GM21423 (cell line): ENCODE measurements at regions not wholly inside any gene's neighbourhood (a gene's known extent, or its start where the extent isn't known, plus 50 kb on each side); places are given as distances from the start of the nearest gene placed in this dataset.
A peak's percentile ranks its signal among the peaks of the same experiment; 100 is the strongest.

Experiments used
- ATAC-seq: cut with Tn5 transposase; IDR thresholded peaks from one replicate; pipeline ENCODE4 v1.9.1; 2021; ENCODE audit warnings: mild to moderate bottlenecking, moderate library complexity; ENCODE audit not compliant: unreplicated experiment

DNA sequence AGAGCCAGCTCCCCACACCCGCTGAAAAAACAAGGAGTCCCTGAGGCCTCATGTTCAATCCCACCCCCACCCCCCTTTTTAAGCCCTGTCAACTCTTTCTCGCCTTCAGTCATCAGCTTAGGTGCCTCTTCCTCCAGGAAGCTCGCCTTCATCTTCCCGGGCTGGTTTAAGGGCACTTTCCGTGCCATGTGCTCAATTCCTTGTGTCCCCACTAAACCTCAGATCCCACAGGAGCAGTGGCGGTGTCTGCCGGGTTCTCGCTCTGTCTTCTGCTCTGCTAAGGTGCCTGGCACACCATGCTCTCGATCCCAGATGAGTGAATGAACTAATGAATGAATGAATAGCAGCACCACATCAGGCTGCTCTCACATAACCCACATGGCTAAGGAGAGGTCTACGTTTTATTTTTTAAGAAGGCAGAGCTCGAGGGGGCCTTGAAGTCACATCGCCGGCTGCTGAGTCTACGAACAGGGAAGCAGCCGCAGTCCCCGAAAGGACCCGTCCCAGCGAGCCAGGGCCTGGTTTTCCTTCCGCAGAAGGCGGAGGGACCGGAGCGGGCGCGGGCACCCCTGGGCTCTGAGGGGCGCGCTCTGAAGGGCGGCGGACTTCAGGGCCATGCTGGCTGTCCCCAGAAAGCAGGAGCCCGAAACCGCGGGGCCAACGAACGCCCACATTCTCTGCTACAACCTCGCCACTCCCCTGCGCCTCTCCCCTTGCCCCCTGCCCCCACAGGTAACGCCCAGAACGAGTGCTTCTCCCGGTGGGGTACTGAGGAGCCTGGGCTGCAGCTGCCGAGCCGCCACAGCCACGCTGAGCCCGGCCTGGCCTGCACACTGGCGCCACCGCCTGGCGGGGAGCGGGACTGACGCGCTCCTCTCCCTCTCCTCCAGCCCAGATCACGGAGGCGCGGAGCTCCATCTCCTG lies 73.4 kb upstream of the KCNMA1 start:
- peak; percentile 93 for ATAC-seq

DNA sequence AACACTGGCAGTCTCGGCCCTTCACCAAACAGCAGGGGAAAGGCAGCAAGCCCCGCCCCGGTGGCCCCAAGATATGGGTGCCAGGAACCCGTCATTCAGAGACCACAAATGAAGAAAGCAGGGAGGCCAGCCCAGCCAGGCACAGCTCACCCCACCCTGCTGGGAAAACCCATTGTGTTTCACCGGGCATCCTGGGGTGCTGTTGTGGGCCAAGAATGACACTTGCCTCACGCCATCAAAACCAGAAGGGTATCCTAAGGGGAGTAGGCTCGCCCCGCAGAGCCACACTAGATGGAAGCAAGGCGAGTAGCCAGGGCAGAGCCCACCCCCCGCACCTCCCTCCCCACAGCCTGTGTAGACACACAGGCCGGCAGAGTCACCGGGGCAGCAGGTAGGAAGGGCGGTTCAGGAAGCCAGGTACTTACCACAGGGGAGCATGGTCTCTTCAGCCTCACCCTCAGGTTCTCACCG lies 72.5 kb upstream of the KCNMA1 start:
- no peak for ATAC-seq

DNA sequence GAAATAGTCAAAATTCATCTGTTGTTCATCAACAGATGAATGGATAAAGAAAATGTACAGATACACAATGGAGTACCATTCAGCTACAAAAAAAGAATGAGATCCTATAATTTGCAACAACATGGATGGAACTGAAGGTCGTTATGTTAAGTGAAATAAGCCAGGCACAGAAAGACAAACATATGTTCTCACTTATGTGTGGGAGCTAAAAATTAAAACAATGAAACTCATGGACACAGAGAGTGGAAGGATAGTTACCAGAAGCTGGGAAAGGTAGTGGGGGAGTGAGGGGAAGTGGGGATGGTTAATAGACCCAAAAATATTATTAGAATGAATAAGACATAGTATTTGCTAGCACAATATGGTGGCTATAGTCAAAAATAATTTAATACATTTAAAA lies 70.0 kb upstream of the KCNMA1 start:
- no peak for ATAC-seq

DNA sequence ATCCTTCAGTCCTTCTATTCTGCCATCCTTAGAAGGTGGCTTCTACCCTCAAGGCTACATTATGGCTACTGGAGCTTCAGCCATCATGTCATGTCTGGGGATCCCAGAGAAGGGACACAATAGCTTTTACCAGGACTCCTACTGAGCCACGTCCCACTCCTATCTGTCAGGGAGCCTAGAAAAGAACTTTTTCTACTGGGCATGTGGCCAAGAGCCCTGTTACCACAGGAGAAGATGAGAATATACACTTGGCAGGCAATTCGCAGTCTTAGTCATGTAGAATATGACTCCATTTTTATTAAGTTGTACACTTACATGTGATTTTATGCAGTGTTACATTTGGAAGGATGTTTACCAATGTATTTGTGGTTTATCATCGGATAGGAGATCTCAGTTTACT lies 64.6 kb upstream of the KCNMA1 start:
- no peak for ATAC-seq

DNA sequence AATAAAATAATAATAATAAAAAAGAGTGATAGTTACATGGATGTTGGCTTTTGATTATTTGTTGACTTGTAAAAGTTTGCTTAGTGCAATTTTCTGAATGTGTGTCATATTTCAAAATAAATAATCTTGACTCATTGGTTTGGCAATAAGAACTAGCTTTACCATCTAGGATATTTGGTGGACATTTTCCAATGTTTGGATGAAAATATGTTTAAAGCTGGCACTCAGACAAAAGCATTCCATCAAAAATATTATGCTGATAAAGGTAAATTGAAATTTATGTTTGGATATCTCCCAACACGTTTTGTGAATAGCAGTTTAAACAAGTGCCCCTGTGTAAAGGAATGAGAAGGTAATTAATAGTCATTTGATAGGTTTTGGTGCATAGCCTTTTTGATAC lies 62.5 kb upstream of the KCNMA1 start:
- ATAC-seq: no peak

DNA sequence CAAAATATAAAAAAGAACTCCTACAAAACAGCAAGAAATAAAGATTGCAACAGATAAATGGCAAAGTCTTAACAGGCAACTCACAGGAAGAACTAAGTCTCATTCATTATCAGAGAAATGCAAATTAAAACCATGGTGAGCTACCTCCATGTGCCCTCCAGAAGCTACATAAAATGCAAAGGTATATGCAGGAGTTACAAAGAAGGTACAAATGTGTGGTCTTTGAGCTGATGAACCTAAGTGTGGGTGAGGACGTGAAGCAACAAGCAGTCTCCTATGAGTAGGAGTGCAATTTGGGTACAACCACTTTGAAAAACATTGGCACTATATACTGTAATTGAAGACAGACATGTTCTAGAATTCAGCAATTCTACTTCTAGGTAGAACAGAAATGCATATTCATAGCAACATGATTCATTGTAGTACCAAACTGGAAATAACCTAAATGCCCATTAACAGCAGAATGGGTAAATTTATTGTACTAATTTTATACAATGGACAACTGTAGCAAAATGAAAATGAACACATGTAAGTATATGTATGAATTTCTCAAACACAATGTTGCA lies 61.6 kb upstream of the KCNMA1 start:
- no peak for ATAC-seq

DNA sequence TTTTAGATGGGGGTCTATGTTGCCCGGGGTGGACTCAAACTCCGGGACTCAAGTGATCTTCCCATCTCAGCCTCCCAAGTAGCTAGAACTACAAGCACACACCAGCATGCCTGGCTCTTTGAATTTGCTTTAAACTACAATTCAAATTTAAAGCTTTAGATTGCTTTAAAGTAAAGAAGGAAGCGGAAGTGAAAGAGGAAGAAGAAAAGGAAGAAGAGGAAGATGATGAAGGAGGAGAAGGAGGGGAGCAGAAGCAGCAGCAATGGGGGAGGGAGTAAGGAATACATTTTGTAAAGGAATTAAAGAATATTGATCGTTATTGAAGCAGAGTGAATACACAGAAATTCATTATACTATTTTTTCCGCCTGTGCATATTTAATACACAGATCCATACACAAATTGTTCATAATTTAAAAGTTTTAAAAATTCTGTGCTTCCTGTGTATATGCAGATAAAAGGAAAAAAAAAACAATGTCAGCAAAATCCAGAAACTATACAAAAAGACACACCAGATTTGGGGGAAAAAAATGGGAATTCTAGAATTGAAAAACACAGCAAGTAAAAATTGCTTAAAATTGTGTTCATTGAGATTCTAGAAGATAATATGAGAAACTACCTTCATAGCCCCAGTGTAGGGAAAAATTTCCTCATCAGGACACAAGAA lies 60.8 kb upstream of the KCNMA1 start:
- ATAC-seq: no peak

DNA sequence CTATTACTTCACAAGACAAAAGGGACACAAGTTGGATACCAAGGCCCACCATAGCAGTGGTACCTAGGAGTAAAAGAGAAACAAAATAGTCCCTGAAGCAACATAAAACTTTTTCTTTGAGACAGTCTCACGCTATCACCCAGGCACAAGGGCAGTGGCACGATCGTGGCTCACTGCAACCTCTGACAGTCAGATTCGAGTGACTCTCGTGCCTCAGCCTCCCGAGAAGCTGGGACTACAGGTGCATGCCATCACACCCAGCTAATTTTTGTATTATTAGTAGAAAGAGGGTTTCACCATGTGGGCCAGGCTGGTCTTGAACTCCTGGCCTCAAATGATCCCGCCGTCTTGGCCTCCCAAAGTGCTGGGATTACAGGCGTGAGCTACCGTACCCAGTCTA lies 59.0 kb upstream of the KCNMA1 start:
- no peak for ATAC-seq

DNA sequence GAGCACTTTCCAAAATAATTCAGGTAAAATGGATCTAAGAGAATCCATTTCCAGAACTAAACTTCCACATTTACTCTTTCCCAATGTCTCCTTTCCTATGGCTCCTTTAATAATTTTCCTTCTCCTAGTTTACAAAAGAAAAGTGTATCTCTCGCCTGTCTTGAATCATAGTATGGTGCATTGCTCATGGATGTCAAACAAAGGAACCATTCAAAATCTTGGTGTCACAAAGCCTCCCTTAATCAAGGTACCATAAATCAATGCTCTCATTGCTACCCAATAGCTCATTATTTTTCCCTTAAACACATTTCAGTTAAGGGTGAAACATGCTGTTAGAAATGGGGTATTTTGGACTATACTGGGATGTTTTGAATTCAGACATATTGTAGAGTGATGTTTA lies 57.6 kb upstream of the KCNMA1 start:
- ATAC-seq: no peak

DNA sequence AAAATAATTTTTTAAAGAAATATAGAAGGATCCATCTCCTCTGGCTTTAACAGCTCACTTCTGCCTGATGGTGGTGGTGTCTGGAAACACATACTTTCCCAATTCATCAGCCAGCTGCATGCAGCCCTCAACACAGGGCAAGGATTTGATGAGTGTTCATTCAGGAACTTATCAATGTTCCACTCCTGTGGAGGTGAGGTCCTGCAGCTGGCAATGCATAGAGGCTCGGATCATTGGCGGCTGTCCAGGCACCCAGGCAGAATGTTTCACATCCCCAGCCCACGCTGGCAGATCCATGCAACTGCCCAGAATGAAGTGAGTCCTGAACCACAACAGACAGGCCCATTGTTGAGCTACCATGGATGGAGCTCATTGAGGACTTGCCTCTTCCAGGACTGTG lies 55.2 kb upstream of the KCNMA1 start:
- ATAC-seq: no peak

DNA sequence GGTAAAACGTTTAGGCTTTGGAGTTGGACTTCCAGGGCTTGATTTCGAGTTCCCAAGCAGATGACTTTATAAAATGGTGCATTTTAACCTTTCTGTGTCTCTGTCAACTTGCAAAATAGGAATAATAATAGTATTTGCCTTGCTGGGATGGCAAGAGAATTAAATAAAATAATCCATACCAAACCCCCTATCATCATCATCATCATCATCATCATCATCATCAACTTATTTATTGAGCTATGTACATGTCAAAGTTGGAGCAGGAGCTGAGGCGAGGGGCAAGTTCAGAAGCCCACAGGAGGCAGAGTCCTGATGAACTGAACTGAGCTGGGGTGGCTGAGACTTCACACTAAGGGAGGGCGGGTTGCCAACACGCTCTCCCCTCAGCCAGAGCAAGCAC lies 51.7 kb upstream of the KCNMA1 start:
- ATAC-seq: no peak

DNA sequence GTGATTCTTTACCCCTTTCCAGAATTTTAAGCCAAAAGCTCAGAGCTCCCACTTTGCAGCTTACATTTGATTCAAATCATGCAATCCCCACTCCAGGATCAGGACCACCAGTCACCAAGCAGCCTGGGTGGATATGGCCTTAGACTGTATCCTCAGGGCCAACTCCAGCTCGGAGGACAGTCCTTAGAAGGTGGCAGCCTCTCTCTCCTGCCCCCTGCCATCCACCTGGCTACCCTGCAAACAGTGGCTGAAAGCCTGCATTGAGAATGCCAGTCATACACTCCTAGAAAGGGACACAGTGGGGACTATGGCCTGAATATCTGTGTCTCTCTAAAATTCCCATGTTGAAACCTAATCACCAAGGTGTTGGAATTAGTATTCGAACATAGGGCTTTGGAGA lies 50.0 kb upstream of the KCNMA1 start:
- no peak for ATAC-seq
